ENCODE measurements at regions not wholly inside any gene's neighbourhood (a gene's known extent, or its start where the extent isn't known, plus 50 kb on each side); places are given as distances from the start of the nearest gene placed in this dataset.

- Histone ChIP-seq H3K27ac (ENCODE audit: extremely low read length, insufficient read depth, low read length) (no peak overlapping the region), H2AFZ (ENCODE audit: low read length) (no peak overlapping the region), H3K27me3 (ENCODE audit: control insufficient read depth in 1 of 2, insufficient read depth in 2 of 2, low read length in 2 of 2) (peaks cover 0 to 57% of the 10 kb centered on the region in 2 experiments; a peak in 3 of 5 replicates), H4K20me1 (ENCODE audit: insufficient read depth, low read length) (no peaks in the 10 kb centered on the region), H3K9me3 (ENCODE audit: low read length) (no peaks in the 10 kb centered on the region), H3K9ac (ENCODE audit: insufficient read depth, low read depth, low read length) (no peak overlapping the region), H3K4me1 (ENCODE audit: insufficient read depth, low read length) (no peaks in the 10 kb centered on the region), H3K4me2 (ENCODE audit: low read depth, low read length) (no peak overlapping the region), H3K36me3 (replicated peaks in 1 of 2; ENCODE audit: control insufficient read depth in 1 of 2, insufficient read depth in 2 of 2, low read length in 2 of 2) (no peaks in the 10 kb centered on the region), H3K4me3 (replicated peaks in 1 of 3; ENCODE audit: insufficient read depth in 1 of 3, low read depth in 2 of 3, low read length in 3 of 3) (no peak overlapping the region), H3K79me2 (ENCODE audit: insufficient read depth, low read length) (no peaks in the 10 kb centered on the region)
- intact Hi-C loops (cut with micrococcal nuclease; ENCODE audit: unreplicated experiment) = no loop called here
- in situ Hi-C loops (cut with HindIII; ENCODE audit: extremely low pct_ligation_motif_present, low pct_unique_long_range_greater_than_20kb) = no loop called here
- no peak for FAIRE-seq
- POLR2A ChIA-PET = no interaction called here
- WGBS (ENCODE audit: low lambda C conversion rate) = 46% methylated on average over 20 of the region's 36 CpGs
- DNase-seq (ENCODE audit: low spot score) = no peak
- CTCF ChIA-PET (ENCODE audit: low intra/inter-chr PET ratio, low total read pairs) = no interaction called here
- no peak for ATAC-seq
- no TSS peak for BruUV-seq (replicated peaks)
- TF ChIP-seq GTF3A (CRISPR knock-in tag; conservative IDR thresholded peaks at IDR 0.05) = no peak
- TF ChIP-seq E2F1 (CRISPR knock-in tag; IDR thresholded peaks at IDR 0.05) = no peak
- no peak for TF ChIP-seq NCOA1 (CRISPR knock-in tag; IDR thresholded peaks at IDR 0.05)
- TF ChIP-seq ZNF224 (CRISPR knock-in tag; IDR thresholded peaks at IDR 0.05) = no peak
- TF ChIP-seq, protein P1, sequence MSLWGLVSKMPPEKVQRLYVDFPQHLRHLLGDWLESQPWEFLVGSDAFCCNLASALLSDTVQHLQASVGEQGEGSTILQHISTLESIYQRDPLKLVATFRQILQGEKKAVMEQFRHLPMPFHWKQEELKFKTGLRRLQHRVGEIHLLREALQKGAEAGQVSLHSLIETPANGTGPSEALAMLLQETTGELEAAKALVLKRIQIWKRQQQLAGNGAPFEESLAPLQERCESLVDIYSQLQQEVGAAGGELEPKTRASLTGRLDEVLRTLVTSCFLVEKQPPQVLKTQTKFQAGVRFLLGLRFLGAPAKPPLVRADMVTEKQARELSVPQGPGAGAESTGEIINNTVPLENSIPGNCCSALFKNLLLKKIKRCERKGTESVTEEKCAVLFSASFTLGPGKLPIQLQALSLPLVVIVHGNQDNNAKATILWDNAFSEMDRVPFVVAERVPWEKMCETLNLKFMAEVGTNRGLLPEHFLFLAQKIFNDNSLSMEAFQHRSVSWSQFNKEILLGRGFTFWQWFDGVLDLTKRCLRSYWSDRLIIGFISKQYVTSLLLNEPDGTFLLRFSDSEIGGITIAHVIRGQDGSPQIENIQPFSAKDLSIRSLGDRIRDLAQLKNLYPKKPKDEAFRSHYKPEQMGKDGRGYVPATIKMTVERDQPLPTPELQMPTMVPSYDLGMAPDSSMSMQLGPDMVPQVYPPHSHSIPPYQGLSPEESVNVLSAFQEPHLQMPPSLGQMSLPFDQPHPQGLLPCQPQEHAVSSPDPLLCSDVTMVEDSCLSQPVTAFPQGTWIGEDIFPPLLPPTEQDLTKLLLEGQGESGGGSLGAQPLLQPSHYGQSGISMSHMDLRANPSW (CRISPR knock-in tag; IDR thresholded peaks at IDR 0.05; ENCODE audit: borderline replicate concordance) = no peak
- TF ChIP-seq ZNF44 (CRISPR knock-in tag; IDR thresholded peaks at IDR 0.05) = no peak
- TF ChIP-seq RNF219 (CRISPR knock-in tag; IDR thresholded peaks at IDR 0.05) = no peak
- no peak for TF ChIP-seq ARHGAP35 (CRISPR knock-in tag; IDR thresholded peaks at IDR 0.05; ENCODE audit: borderline replicate concordance)
Observed at GRCh38 chr22:49052023-49052538, 775.6 kb downstream of the BRD1 start.

All from HepG2 (cell line).